Activated B cell treated with CpG ODN at 0.5 μM for 24 hours (primary cell): ENCODE measurements at regions not wholly inside any gene's neighbourhood (a gene's known extent, or its start where the extent isn't known, plus 50 kb on each side); places are given as distances from the start of the nearest gene placed in this dataset.

Source experiments
- ATAC-seq: fragments of 200-7000 bp; cut with Tn5 transposase; one replicate; pipeline ENCODE4 v1.10.0; 2021; ENCODE audit warnings: low read depth, mild to moderate bottlenecking, moderate library complexity
- CTCF ChIA-PET: fragments of 350-600 bp; sonication (Branson Sonifier 250); formaldehyde crosslinking; loops from one replicate; lab custom pipeline; 2021; ENCODE audit warnings: antibody characterized with exemption; lab: Charles Lee
- POLR2A ChIA-PET: fragments of 350-600 bp; sonication (Branson Sonifier 250); formaldehyde crosslinking; loops from one replicate; lab custom pipeline; 2021; ENCODE audit warnings: antibody characterized with exemption; lab: Charles Lee
- DNase-seq: peaks from one replicate; pipeline ENCODE4 v3.0.0; 2022
- H3K27ac Mint-ChIP-seq: one replicate; pipeline ENCODE4 v1.8.0; 2020; ENCODE audit warnings: mixed read lengths
- H3K27me3 Mint-ChIP-seq: one replicate; pipeline ENCODE4 v1.8.0; 2021; ENCODE audit warnings: mixed read lengths
- H3K36me3 Mint-ChIP-seq: one replicate; pipeline ENCODE4 v1.8.0; 2021; ENCODE audit warnings: low read depth, mixed read lengths
- H3K4me1 Mint-ChIP-seq: one replicate; pipeline ENCODE4 v1.8.0; 2021; ENCODE audit warnings: mixed read lengths
- H3K4me3 Mint-ChIP-seq: one replicate; pipeline ENCODE4 v1.8.0; 2020; ENCODE audit warnings: mild to moderate bottlenecking, mixed read lengths
- H3K9me3 Mint-ChIP-seq: one replicate; pipeline ENCODE4 v1.8.0; 2020; ENCODE audit warnings: mixed read lengths
- CTCF ChIP-seq: fragments of 200-600 bp; IDR thresholded peaks from one replicate; pipeline ENCODE4 v1.8.0; 2022; ENCODE audit warnings: antibody characterized with exemption, mild to moderate bottlenecking
- intact Hi-C: fragments of 100-400 bp; cut with micrococcal nuclease; formaldehyde crosslinking; loops from one replicate; pipeline ENCODE4 v1.15.1; 2024

- Mint-ChIP-seq H3K4me1 (no peaks in the 10 kb centered on the region), H3K27ac (no peak overlapping the region), H3K9me3 (no peaks in the 10 kb centered on the region), H3K27me3 (no peaks in the 10 kb centered on the region), H3K4me3 (no peak overlapping the region), H3K36me3 (no peaks in the 10 kb centered on the region)
- TF ChIP-seq CTCF, result no peak
- intact Hi-C loops, result no loop called here
- ChIA-PET CTCF (no interaction called here), POLR2A (no interaction called here)
- DNase-seq (no peak), ATAC-seq (no peak)
These were observed 116.2 kb downstream of the JRKL start for GRCh38 chr11:96506041-96506440.

- Mint-ChIP-seq H3K27ac (no peak overlapping the region), H3K36me3 (no peaks in the 10 kb centered on the region), H3K4me3 (no peak overlapping the region), H3K4me1 (no peaks in the 10 kb centered on the region), H3K9me3 (no peaks in the 10 kb centered on the region), H3K27me3 (no peaks in the 10 kb centered on the region)
- CTCF ChIA-PET, result no interaction called here
- POLR2A ChIA-PET, result no interaction called here
- no peak for TF ChIP-seq CTCF
- DNase-seq, result no peak
- intact Hi-C loops, result no loop called here
- no peak for ATAC-seq
These were observed 117.1 kb downstream of the JRKL start for GRCh38 chr11:96506953-96507354.

- DNase-seq, result no peak
- ChIA-PET POLR2A (no interaction called here), CTCF (no interaction called here)
- ATAC-seq, result no peak
- Mint-ChIP-seq H3K4me3 (no peak overlapping the region), H3K4me1 (no peaks in the 10 kb centered on the region), H3K27me3 (no peaks in the 10 kb centered on the region), H3K36me3 (no peaks in the 10 kb centered on the region), H3K27ac (no peak overlapping the region), H3K9me3 (no peaks in the 10 kb centered on the region)
- TF ChIP-seq CTCF, result no peak
- intact Hi-C loops, result no loop called here
These were observed 119.0 kb downstream of the JRKL start for GRCh38 chr11:96508861-96509260.

- Mint-ChIP-seq H3K27ac (no peak overlapping the region), H3K4me3 (no peak overlapping the region), H3K27me3 (peaks cover 6% of the 10 kb centered on the region), H3K4me1 (no peaks in the 10 kb centered on the region), H3K36me3 (no peaks in the 10 kb centered on the region), H3K9me3 (peaks cover 4% of the 10 kb centered on the region)
- no peak for ATAC-seq
- no peak for TF ChIP-seq CTCF
- no peak for DNase-seq
- CTCF ChIA-PET, result no interaction called here
- POLR2A ChIA-PET, result no interaction called here
- intact Hi-C loops, result no loop called here
These were observed 131.1 kb downstream of the JRKL start for GRCh38 chr11:96520939-96521338.

- Mint-ChIP-seq H3K36me3 (no peaks in the 10 kb centered on the region), H3K9me3 (peaks cover 6% of the 10 kb centered on the region), H3K27ac (no peak overlapping the region), H3K4me1 (no peaks in the 10 kb centered on the region), H3K4me3 (no peak overlapping the region), H3K27me3 (peaks cover 6% of the 10 kb centered on the region)
- DNase-seq (no peak), ATAC-seq (no peak)
- TF ChIP-seq CTCF, result no peak
- intact Hi-C loops, result no loop called here
- ChIA-PET CTCF (no interaction called here), POLR2A (no interaction called here)
These were observed 133.8 kb downstream of the JRKL start for GRCh38 chr11:96523656-96524055.
